Stimulated activated naive CD8-positive, alpha-beta T cell treated with anti-CD3 and anti-CD28 coated beads, Interleukin-15, Interleukin-2, amounts not matched to agents 100 ng/mL and 50 ng/mL, for 24 hours (primary cell): ENCODE measurements at regions not wholly inside any gene's neighbourhood (a gene's known extent, or its start where the extent isn't known, plus 50 kb on each side); places are given as distances from the start of the nearest gene placed in this dataset.

Source experiments
- H3K27ac Mint-ChIP-seq: one replicate; pipeline ENCODE4 v1.8.0; 2021; ENCODE audit warnings: mild to moderate bottlenecking, mixed read lengths
- H3K27me3 Mint-ChIP-seq: one replicate; pipeline ENCODE4 v1.8.0; 2021; ENCODE audit warnings: mixed read lengths
- H3K36me3 Mint-ChIP-seq: one replicate; pipeline ENCODE4 v1.8.0; 2021; ENCODE audit warnings: low read depth, mixed read lengths
- H3K4me1 Mint-ChIP-seq: one replicate; pipeline ENCODE4 v1.8.0; 2021; ENCODE audit warnings: low read depth, mixed read lengths
- H3K4me3 Mint-ChIP-seq: one replicate; pipeline ENCODE4 v1.8.0; 2021; ENCODE audit warnings: mild to moderate bottlenecking, mixed read lengths
- H3K9me3 Mint-ChIP-seq: one replicate; pipeline ENCODE4 v1.8.0; 2021; ENCODE audit warnings: mixed read lengths

- no peak overlapping the region for H3K4me3 Mint-ChIP-seq
- peaks cover 6% of the 10 kb centered on the region for H3K9me3 Mint-ChIP-seq
- no peaks in the 10 kb centered on the region for H3K4me1 Mint-ChIP-seq
- no peak overlapping the region for H3K27ac Mint-ChIP-seq
- H3K27me3 Mint-ChIP-seq = no peaks in the 10 kb centered on the region
- no peaks in the 10 kb centered on the region for H3K36me3 Mint-ChIP-seq
These were observed 541.4 kb upstream of the ZNF462 start for GRCh38 chr9:106321394-106322180.

- no peaks in the 10 kb centered on the region for H3K4me1 Mint-ChIP-seq
- no peaks in the 10 kb centered on the region for H3K36me3 Mint-ChIP-seq
- no peak overlapping the region for H3K27ac Mint-ChIP-seq
- no peak overlapping the region for H3K4me3 Mint-ChIP-seq
- peaks cover 6% of the 10 kb centered on the region for H3K9me3 Mint-ChIP-seq
- no peaks in the 10 kb centered on the region for H3K27me3 Mint-ChIP-seq
These were observed 540.2 kb upstream of the ZNF462 start for GRCh38 chr9:106322706-106323245.

DNA sequence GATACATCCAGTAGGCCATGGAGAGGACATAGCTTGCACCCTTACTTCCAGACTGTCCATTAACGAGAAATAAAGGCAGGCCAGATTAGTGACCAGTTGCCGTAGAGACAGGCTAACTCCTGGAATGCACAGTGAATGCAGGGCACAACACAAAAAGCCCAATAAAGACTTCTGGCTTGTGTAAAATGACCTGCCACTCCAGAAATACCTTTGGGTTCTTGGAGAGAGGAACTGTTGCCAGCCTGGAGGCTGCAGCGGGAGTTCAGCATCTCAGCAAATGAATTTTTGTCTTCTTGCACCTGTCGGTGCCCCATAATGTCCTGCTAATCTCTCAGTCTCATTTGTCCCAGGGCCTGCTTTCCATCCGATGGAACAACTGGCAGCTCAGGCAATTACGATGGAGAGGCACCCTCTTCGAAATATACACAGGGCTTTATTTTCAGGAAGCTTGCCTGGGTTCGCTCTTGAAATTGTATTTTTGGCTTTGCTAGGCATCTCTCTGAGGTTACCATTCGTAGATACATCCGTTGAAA lies 538.8 kb upstream of the ZNF462 start:
- no peak overlapping the region for H3K4me3 Mint-ChIP-seq
- no peaks in the 10 kb centered on the region for H3K27me3 Mint-ChIP-seq
- H3K27ac Mint-ChIP-seq = no peak overlapping the region
- H3K4me1 Mint-ChIP-seq = no peaks in the 10 kb centered on the region
- no peaks in the 10 kb centered on the region for H3K36me3 Mint-ChIP-seq
- H3K9me3 Mint-ChIP-seq = peaks cover 4% of the 10 kb centered on the region

- Mint-ChIP-seq H3K36me3 (no peaks in the 10 kb centered on the region), H3K4me1 (no peaks in the 10 kb centered on the region), H3K4me3 (no peak overlapping the region), H3K27ac (no peak overlapping the region), H3K9me3 (no peaks in the 10 kb centered on the region), H3K27me3 (no peaks in the 10 kb centered on the region)
These were observed 538.2 kb upstream of the ZNF462 start for GRCh38 chr9:106324591-106325280.

GRCh38 chr9:106326493-106326892 lies 536.5 kb upstream of the ZNF462 start:
- H3K27me3 Mint-ChIP-seq = no peaks in the 10 kb centered on the region
- H3K36me3 Mint-ChIP-seq = no peaks in the 10 kb centered on the region
- H3K9me3 Mint-ChIP-seq = no peaks in the 10 kb centered on the region
- H3K4me3 Mint-ChIP-seq = no peak overlapping the region
- no peak overlapping the region for H3K27ac Mint-ChIP-seq
- no peaks in the 10 kb centered on the region for H3K4me1 Mint-ChIP-seq

DNA sequence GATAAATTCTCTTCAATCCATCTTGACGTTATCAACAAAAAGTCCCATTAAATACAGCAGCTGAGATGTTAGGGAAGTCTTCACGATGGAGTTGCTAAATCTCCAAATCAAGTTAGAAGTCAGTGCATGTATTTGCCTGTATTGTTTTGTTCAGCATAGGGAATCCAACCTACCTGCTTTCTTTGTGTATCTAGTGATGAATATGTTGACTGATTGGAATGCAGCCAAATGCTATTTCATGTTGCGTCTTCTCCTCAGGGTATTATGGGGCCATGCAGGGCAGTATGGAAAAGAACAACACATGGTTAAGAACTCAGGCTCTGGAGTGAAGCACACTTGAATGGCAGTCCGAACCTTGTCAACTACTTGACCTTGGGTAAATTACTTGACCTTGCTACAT lies 529.5 kb upstream of the ZNF462 start:
- no peak overlapping the region for H3K4me3 Mint-ChIP-seq
- H3K36me3 Mint-ChIP-seq = no peaks in the 10 kb centered on the region
- H3K9me3 Mint-ChIP-seq = no peaks in the 10 kb centered on the region
- H3K27ac Mint-ChIP-seq = no peak overlapping the region
- H3K4me1 Mint-ChIP-seq = no peaks in the 10 kb centered on the region
- no peaks in the 10 kb centered on the region for H3K27me3 Mint-ChIP-seq

DNA sequence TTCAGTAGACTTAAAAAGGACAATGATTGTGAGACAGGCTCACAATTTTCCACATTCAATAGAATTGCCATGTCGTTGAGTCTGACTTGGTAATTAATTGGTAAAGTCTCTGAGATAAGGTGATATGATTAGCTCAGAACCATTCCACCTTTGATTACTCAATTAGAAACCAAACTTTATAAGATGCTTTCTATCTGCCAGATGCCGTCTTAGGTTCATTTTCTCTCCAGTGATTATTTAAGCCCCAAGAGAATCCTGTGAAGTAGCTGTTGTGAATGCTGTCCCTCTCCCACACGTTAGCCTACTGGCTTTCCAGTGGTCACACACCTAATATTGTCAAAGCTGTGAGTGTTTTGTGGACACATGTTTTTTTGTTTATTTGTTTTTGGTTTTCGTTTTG lies 528.9 kb upstream of the ZNF462 start:
- Mint-ChIP-seq H3K9me3 (no peaks in the 10 kb centered on the region), H3K4me3 (no peak overlapping the region), H3K4me1 (no peaks in the 10 kb centered on the region), H3K27me3 (no peaks in the 10 kb centered on the region), H3K36me3 (no peaks in the 10 kb centered on the region), H3K27ac (no peak overlapping the region)

DNA sequence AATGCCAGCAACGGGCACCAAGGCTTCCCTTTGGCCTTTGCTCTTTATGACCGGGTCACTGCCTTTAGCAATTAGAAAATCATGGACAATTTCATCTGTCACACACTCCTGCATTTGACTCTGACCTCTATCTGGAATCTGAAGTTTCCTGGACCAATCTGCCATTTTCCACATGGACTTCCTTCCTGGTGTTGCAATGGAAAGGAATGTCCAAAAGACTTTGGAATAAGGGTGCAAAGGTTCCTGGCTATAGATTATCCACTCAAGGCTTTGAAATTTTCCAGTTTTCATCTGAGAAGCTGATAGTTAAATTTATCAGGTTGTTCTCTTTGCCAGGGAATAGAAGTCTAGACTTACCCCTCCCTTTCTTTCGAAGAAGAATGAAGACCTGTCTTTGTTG lies 523.1 kb upstream of the ZNF462 start:
- H3K4me3 Mint-ChIP-seq = no peak overlapping the region
- H3K27me3 Mint-ChIP-seq = no peaks in the 10 kb centered on the region
- H3K4me1 Mint-ChIP-seq = no peaks in the 10 kb centered on the region
- H3K27ac Mint-ChIP-seq = no peak overlapping the region
- H3K36me3 Mint-ChIP-seq = no peaks in the 10 kb centered on the region
- peaks cover 9% of the 10 kb centered on the region for H3K9me3 Mint-ChIP-seq

DNA sequence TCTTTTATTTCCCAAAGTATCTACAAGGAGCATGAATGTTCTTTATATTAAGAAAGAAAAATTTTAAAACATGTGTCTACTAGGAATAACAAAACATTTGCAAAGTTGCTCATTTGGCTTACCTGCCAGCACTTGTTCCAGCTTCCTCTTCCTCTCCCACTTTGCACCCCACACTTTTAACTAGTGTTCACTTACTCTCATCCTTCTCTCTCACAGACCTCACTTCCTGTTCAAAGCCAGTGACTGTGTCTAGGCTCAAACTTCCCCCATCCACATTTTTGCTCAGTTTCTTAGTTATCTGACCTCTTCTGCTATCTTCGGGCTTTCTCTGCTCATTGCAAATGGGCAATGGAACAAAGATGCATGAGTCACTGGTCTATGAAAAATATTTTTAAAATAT lies 512.2 kb upstream of the ZNF462 start:
- Mint-ChIP-seq H3K27me3 (no peaks in the 10 kb centered on the region), H3K4me1 (no peaks in the 10 kb centered on the region), H3K9me3 (peaks cover 5% of the 10 kb centered on the region), H3K36me3 (no peaks in the 10 kb centered on the region), H3K27ac (no peak overlapping the region), H3K4me3 (no peak overlapping the region)

DNA sequence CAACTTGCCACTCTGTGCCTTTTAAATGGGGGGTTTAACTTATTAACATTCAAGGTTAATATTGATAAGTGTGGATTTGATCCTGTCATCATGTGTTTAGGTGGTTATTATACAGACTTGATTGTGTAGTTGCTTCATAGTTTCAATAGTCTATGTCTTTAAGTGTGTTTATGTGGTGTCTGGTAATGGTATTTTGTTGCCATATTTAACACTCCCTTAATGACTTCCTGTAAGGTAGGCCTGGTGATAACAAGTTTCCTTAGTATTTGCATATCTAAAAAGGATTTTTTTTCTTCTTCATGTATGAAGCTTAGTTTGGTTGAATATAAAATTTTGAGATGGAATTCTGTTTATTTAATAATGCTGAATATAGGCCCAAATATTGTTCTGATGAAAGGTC lies 506.0 kb upstream of the ZNF462 start:
- Mint-ChIP-seq H3K4me1 (no peaks in the 10 kb centered on the region), H3K27me3 (no peaks in the 10 kb centered on the region), H3K9me3 (peaks cover 15% of the 10 kb centered on the region), H3K4me3 (no peak overlapping the region), H3K27ac (no peak overlapping the region), H3K36me3 (no peaks in the 10 kb centered on the region)

DNA sequence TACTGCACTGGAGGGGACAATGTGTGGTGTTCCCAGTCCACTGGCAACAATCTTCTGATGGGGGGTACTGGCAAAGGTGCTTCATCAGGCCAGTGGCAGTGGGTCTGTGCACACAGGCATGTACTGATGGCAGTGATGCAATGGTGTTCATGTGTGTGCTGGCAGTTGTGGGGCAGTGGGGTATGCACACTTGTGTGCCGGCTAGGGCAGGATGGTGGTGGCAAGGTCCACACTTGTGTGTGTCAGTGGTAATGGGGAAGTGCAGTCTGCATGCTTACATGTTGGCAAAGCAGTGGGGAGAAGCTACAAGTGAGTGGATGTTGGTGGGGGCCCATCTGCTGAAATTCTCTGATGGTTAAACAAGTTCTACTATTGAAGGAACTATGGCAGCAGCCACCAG lies 504.6 kb upstream of the ZNF462 start:
- no peaks in the 10 kb centered on the region for H3K27me3 Mint-ChIP-seq
- H3K4me1 Mint-ChIP-seq = no peaks in the 10 kb centered on the region
- no peaks in the 10 kb centered on the region for H3K36me3 Mint-ChIP-seq
- H3K27ac Mint-ChIP-seq = no peak overlapping the region
- H3K9me3 Mint-ChIP-seq = peaks cover 15% of the 10 kb centered on the region
- no peak overlapping the region for H3K4me3 Mint-ChIP-seq

DNA sequence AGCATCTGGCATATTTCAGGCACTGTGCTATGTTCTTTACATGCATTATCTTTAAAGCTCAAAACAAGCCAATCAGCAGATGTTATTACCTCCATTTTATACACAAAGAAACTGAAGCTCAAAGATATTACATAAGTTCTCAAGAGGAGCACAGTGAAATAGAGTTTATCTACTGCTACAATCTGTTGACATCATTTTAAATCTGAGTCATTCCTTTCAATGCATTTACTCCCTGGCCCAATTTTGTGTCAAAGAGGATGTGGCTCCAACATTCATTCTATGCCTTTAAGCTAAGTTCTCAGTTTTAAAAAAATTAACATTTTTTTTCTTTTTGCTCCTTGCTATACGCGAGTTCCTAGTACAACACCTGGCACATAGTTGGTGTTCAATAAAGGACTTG lies 486.3 kb upstream of the ZNF462 start:
- H3K4me1 Mint-ChIP-seq = no peaks in the 10 kb centered on the region
- no peaks in the 10 kb centered on the region for H3K27me3 Mint-ChIP-seq
- peaks cover 18% of the 10 kb centered on the region for H3K9me3 Mint-ChIP-seq
- no peak overlapping the region for H3K4me3 Mint-ChIP-seq
- no peaks in the 10 kb centered on the region for H3K36me3 Mint-ChIP-seq
- H3K27ac Mint-ChIP-seq = no peak overlapping the region

GRCh38 chr9:106383072-106383471 lies 479.9 kb upstream of the ZNF462 start:
- no peaks in the 10 kb centered on the region for H3K36me3 Mint-ChIP-seq
- H3K4me3 Mint-ChIP-seq = no peak overlapping the region
- peaks cover 7% of the 10 kb centered on the region for H3K9me3 Mint-ChIP-seq
- H3K27me3 Mint-ChIP-seq = no peaks in the 10 kb centered on the region
- no peaks in the 10 kb centered on the region for H3K4me1 Mint-ChIP-seq
- no peak overlapping the region for H3K27ac Mint-ChIP-seq

- Mint-ChIP-seq H3K27me3 (no peaks in the 10 kb centered on the region), H3K4me1 (no peaks in the 10 kb centered on the region), H3K4me3 (no peak overlapping the region), H3K36me3 (no peaks in the 10 kb centered on the region), H3K9me3 (peaks cover 5% of the 10 kb centered on the region), H3K27ac (no peak overlapping the region)
These were observed 475.0 kb upstream of the ZNF462 start for GRCh38 chr9:106387965-106388364.

DNA sequence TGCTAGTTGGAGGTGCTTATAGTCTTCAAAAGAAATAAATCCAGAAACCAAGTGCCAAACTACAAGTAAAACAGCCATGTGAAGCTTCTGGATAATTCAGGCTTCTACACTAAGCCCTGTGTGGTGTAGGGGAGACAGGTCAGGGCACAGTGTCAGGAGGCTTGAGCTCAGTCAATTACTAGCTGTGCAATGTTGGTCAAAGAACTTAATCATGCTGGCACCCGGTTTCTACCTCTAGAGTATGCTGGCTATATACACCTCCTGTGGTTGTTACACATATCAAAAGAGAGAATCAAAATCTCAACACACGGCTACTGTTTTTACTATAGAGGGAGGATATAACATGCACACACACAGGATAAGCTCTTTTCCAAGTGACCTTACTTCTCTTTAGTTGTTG lies 469.7 kb upstream of the ZNF462 start:
- no peaks in the 10 kb centered on the region for H3K36me3 Mint-ChIP-seq
- H3K4me1 Mint-ChIP-seq = no peaks in the 10 kb centered on the region
- no peaks in the 10 kb centered on the region for H3K9me3 Mint-ChIP-seq
- no peaks in the 10 kb centered on the region for H3K27me3 Mint-ChIP-seq
- H3K27ac Mint-ChIP-seq = no peak overlapping the region
- no peak overlapping the region for H3K4me3 Mint-ChIP-seq
